ENCODE measurements at regions not wholly inside any gene's neighbourhood (a gene's known extent, or its start where the extent isn't known, plus 50 kb on each side); places are given as distances from the start of the nearest gene placed in this dataset.

DNA sequence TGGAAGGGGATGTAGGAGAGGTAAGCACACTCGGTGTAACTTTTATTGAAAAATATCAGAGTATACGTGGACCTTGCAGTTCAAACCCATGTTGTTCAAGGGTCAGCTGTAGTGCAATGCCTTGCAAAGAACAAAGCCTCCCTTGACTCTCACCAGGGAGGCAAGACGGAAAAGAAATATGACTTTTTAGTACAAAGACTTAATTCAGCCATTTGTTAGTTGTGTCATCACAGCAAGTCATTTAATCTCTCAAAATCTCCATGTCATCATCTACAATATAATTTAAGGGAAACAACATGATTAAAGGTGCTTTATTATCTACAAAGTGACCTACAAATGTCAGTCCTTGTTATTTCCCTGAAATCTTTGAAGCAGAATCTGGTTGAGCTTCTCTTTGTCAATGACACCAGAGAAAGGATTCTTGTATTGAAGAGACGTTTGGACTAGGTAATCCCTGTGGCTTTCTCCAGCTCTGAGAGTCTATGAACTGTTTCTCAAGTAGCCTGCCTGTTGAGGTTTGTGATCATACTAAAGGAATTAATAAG is 502.8 kb downstream of the REEP3 start (continued):
- TF ChIP-seq, protein P1, sequence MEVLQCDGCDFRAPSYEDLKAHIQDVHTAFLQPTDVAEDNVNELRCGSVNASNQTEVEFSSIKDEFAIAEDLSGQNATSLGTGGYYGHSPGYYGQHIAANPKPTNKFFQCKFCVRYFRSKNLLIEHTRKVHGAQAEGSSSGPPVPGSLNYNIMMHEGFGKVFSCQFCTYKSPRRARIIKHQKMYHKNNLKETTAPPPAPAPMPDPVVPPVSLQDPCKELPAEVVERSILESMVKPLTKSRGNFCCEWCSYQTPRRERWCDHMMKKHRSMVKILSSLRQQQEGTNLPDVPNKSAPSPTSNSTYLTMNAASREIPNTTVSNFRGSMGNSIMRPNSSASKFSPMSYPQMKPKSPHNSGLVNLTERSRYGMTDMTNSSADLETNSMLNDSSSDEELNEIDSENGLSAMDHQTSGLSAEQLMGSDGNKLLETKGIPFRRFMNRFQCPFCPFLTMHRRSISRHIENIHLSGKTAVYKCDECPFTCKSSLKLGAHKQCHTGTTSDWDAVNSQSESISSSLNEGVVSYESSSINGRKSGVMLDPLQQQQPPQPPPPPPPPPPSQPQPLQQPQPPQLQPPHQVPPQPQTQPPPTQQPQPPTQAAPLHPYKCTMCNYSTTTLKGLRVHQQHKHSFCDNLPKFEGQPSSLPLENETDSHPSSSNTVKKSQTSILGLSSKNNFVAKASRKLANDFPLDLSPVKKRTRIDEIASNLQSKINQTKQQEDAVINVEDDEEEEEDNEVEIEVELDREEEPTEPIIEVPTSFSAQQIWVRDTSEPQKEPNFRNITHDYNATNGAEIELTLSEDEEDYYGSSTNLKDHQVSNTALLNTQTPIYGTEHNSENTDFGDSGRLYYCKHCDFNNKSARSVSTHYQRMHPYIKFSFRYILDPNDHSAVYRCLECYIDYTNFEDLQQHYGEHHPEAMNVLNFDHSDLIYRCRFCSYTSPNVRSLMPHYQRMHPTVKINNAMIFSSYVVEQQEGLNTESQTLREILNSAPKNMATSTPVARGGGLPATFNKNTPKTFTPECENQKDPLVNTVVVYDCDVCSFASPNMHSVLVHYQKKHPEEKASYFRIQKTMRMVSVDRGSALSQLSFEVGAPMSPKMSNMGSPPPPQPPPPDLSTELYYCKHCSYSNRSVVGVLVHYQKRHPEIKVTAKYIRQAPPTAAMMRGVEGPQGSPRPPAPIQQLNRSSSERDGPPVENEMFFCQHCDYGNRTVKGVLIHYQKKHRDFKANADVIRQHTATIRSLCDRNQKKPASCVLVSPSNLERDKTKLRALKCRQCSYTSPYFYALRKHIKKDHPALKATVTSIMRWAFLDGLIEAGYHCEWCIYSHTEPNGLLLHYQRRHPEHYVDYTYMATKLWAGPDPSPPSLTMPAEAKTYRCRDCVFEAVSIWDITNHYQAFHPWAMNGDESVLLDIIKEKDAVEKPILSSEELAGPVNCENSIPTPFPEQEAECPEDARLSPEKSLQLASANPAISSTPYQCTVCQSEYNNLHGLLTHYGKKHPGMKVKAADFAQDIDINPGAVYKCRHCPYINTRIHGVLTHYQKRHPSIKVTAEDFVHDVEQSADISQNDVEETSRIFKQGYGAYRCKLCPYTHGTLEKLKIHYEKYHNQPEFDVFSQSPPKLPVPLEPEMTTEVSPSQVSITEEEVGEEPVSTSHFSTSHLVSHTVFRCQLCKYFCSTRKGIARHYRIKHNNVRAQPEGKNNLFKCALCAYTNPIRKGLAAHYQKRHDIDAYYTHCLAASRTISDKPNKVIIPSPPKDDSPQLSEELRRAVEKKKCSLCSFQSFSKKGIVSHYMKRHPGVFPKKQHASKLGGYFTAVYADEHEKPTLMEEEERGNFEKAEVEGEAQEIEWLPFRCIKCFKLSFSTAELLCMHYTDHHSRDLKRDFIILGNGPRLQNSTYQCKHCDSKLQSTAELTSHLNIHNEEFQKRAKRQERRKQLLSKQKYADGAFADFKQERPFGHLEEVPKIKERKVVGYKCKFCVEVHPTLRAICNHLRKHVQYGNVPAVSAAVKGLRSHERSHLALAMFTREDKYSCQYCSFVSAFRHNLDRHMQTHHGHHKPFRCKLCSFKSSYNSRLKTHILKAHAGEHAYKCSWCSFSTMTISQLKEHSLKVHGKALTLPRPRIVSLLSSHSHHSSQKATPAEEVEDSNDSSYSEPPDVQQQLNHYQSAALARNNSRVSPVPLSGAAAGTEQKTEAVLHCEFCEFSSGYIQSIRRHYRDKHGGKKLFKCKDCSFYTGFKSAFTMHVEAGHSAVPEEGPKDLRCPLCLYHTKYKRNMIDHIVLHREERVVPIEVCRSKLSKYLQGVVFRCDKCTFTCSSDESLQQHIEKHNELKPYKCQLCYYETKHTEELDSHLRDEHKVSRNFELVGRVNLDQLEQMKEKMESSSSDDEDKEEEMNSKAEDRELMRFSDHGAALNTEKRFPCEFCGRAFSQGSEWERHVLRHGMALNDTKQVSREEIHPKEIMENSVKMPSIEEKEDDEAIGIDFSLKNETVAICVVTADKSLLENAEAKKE (CRISPR knock-in tag; IDR thresholded peaks at IDR 0.05) = no peak
- TF ChIP-seq, protein P2, sequence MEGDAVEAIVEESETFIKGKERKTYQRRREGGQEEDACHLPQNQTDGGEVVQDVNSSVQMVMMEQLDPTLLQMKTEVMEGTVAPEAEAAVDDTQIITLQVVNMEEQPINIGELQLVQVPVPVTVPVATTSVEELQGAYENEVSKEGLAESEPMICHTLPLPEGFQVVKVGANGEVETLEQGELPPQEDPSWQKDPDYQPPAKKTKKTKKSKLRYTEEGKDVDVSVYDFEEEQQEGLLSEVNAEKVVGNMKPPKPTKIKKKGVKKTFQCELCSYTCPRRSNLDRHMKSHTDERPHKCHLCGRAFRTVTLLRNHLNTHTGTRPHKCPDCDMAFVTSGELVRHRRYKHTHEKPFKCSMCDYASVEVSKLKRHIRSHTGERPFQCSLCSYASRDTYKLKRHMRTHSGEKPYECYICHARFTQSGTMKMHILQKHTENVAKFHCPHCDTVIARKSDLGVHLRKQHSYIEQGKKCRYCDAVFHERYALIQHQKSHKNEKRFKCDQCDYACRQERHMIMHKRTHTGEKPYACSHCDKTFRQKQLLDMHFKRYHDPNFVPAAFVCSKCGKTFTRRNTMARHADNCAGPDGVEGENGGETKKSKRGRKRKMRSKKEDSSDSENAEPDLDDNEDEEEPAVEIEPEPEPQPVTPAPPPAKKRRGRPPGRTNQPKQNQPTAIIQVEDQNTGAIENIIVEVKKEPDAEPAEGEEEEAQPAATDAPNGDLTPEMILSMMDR (conservative IDR thresholded peaks at IDR 0.05; ENCODE audit: low read depth in 2 of 2) = no peak
- TF ChIP-seq STAT1 (IDR thresholded peaks at IDR 0.05; ENCODE audit: unreplicated experiment) (no peak), ZNF331 (CRISPR knock-in tag; IDR thresholded peaks at IDR 0.05; ENCODE audit: low read depth) (no peak), CREB1 (CRISPR knock-in tag; IDR thresholded peaks at IDR 0.05; ENCODE audit: low read depth) (no peak), EZH2 (IDR thresholded peaks at IDR 0.05; ENCODE audit: low read depth, unreplicated experiment) (no peak)
- TF ChIP-seq, protein P3, sequence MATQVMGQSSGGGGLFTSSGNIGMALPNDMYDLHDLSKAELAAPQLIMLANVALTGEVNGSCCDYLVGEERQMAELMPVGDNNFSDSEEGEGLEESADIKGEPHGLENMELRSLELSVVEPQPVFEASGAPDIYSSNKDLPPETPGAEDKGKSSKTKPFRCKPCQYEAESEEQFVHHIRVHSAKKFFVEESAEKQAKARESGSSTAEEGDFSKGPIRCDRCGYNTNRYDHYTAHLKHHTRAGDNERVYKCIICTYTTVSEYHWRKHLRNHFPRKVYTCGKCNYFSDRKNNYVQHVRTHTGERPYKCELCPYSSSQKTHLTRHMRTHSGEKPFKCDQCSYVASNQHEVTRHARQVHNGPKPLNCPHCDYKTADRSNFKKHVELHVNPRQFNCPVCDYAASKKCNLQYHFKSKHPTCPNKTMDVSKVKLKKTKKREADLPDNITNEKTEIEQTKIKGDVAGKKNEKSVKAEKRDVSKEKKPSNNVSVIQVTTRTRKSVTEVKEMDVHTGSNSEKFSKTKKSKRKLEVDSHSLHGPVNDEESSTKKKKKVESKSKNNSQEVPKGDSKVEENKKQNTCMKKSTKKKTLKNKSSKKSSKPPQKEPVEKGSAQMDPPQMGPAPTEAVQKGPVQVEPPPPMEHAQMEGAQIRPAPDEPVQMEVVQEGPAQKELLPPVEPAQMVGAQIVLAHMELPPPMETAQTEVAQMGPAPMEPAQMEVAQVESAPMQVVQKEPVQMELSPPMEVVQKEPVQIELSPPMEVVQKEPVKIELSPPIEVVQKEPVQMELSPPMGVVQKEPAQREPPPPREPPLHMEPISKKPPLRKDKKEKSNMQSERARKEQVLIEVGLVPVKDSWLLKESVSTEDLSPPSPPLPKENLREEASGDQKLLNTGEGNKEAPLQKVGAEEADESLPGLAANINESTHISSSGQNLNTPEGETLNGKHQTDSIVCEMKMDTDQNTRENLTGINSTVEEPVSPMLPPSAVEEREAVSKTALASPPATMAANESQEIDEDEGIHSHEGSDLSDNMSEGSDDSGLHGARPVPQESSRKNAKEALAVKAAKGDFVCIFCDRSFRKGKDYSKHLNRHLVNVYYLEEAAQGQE (IDR thresholded peaks at IDR 0.05; ENCODE audit: unreplicated experiment) = no peak
